HG02852 (cell line): ENCODE measurements at regions not wholly inside any gene's neighbourhood (a gene's known extent, or its start where the extent isn't known, plus 50 kb on each side); places are given as distances from the start of the nearest gene placed in this dataset.

Experiments
- ATAC-seq: cut with Tn5 transposase; IDR thresholded peaks from one replicate; pipeline ENCODE4 v1.9.1; 2021; ENCODE audit warnings: mild to moderate bottlenecking, moderate library complexity; ENCODE audit not compliant: unreplicated experiment

DNA sequence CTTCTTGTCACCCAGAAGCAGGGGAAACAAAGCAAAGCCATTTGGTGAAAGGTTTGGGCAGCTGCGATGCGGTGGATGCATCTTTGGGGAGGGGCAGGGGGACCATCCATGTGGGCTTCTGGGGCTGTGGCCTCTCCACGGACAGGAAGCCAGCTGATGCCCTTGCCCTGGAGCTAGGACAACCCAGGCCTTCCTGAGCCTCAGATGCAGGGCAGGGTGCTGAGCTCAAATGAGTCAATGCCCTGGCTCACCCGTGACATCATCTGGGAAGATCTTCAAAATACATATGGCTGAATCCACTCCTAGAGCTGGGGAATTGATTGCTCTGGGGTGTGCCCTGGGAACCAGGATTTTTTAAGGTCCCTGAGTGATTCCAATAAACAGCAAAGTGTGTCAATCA lies 1418.2 kb downstream of the TBC1D22A start:
- ATAC-seq: no peak

DNA sequence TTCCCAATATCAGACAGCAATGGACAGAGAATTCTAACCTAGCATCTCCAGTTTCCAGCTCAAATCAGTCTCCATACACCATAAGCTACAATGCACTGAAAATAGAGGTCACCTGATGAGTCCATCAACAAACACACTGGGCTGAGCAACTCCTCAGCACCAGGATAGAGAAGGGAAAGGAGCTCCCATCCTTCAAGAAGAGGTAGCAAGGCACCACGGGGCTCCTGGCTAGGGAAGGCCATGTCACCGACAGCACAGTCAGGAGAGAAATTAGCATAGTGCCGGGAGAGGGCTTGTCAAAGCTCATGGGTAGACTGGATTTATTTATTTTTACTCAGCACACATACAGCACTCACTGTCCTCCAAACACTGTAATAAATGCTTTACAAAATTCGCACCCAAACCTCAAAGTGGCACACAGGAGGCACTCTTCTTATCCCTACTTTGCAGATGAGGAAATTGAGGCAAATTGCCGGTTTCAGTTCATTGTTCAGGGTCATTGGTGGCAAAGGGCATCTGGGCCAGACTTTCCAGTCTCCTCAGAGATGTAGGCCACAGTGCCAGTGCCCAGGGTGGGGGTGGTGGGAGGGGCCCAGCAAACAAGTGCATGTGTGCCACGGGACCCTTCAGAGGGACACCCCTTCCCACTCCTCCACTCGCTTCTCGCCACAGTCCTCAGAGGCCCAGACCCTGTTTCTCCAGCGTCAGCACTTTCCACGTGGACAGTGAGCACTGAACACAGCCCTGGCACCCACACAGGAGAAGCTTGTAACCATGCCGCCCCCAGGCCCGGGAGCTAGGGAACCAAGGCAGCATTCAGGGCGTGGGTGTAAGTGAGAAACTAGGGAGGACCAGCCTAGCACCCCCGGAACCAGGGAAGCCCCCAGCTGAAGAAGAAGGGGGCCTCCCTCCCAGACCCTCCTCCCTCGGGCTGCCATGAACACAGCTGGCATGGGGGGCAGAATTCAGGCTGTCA lies 1417.4 kb downstream of the TBC1D22A start:
- no peak for ATAC-seq

DNA sequence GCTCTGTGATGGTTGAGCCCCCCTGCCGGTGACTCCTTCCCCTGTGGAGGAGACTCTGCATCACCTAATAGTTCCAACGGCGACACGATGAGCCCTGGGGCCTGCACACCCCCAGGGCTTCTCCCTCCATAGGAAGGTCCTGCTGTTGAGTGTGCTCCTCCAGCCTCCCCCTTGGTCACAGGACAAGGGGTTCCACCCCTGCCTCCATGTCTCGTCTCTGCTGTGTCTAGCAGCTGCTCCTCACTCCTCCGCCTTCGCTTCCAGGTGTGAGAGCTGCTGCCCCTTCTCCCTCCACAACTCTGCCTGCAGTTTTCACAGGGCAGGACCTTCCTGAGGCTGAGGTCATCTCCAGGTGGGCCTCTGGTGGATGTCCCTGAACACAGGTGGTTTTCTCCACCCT lies 1416.1 kb downstream of the TBC1D22A start:
- no peak for ATAC-seq

DNA sequence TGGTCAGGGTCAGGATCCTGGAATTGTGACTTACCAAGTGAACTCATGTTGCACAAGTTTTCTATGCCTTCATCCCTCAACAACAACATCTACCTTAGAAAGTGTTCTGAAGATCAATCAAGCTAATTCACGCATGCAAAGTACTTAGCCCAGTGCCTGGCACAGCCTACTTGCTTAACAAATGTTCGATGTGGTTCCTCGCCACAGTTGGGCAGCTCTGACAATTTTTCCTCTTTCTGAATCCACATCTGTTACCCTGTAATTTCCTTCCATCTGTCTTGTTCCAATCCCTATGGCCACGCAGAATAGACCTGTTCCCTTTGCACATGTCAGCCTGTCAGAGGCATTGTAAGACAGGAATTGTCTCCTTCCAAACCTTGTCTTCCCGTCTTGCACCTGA lies 1415.2 kb downstream of the TBC1D22A start:
- ATAC-seq: no peak

DNA sequence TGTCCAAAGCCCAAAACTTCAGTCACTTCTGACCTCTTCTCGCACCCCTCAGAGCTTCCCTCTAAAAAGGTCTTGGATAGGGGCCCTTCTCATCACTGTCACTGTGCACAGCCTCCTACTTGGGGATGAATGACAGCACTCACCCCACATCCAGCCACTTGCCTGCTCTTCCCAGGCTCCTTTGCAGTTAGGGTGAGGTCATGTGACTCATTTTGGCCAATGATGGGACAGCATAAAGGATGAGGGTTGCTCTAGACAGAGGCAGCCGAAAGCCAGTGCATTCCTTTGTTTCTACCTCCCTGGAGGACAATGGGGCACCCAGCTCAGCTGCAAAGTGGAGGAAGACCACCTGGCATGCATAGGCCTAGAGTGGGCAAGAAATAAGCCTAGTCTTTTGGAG lies 1413.3 kb downstream of the TBC1D22A start:
- ATAC-seq: no peak

DNA sequence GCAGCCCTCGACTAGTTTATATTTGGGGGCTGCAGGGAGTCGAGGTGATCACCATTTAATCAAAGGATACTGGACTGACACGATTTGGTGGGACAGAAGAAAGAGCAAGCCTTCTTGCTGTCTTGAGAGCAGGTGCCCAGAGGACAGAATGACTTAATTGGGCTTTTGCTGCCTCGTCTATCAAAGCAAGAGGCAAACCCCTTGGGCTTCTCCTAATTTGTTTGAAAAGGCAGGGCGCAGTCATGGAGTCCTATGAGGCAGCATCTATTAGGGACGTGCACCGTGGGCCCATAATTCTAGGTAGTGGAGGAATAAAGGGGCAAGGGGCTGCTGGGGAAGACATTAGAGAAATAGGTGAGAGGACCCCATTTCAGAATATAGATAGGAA lies 1411.3 kb downstream of the TBC1D22A start:
- ATAC-seq: no peak

DNA sequence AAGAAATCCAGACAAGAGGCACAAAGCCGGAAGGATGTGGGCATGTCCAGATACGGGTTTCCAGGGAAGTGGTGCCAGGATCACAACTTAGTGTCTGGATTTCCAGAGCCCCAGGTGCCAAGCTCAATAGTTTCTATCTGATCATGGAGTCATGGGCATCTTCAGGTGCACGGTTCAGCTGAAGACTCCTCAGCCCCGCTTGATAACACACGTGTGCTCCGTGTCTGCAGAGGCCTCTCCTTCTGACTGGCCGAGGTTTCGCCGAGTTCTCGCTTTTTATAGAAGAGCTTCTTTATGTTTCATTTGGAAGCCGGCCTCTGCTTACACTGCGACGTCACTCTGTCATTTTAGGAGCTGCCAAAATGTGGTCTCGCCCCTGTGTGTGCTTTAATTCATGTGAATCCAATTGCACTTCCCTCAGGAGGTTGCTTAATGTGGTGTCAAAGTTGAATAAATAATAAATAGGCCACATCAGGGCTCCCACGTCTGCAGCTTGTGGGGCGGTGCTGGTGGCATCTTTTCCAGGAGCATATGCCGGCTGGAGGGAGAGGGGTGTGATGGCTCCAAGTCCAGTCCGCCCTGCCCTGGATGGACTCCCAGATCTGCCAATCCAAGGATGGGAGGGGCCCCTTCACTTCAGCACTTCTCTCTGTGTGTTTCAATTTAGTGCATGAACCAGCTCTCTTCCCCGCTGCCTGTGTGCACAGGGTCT lies 1410.8 kb downstream of the TBC1D22A start:
- no peak for ATAC-seq

DNA sequence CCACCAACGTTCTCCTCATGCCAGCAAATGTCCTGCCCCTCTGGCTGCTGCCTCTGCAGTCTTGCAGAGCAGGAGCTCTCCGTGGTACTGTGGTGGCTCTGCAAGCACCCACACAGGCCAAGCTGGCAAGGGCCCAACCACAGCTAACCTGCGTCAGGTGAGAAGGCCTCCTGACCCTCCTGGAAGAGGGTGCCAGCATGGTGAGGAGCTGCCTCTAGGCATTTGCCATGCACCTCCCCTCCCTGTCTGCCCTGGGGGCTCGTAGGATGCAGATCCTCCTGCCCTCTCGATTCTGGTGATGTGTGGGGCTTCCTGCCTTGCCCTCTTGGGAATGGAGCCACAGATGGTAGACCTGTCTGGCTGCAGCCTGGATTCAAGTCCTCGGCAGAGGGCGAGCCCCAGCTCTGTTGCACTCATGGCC lies 1408.8 kb downstream of the TBC1D22A start:
- ATAC-seq: no peak

DNA sequence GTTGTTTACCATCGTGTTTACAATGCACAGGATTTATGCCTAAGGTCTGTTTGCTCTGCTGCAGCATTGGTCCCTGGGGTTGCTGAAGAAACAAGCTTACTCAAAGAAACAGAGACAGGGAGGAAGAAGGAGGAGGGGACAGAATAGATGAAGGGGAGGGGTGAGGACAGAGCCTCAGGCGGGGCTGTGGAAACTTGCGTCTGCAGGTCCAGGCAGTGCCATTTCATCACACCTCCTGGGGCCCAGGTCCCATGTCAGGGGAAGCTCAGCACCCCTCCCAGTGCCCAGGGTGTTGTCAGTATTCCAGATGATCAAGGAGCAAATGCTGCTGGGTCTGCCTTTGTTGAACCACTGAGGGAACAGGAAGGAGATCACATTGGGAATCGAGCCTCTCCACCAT lies 1406.8 kb downstream of the TBC1D22A start:
- ATAC-seq: no peak

DNA sequence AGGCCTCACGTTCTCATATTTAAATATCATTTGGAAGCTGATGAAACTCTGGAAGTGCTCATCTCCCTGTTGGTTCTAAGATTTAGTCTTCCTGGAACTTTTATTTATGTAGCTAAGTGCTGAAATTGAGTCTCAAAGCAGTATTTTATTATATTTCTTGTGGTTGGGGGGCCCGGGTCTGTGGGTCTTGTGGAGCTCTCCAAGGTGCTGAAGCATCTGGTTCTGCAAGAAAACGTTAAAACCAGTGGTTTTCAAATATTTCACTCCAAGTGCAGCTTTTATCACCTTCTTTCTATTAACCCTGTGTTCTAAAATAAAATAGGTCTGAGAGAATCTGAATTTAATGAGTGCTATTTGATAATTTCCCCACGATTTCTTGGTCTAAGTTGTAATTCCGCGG lies 1404.8 kb downstream of the TBC1D22A start:
- ATAC-seq: no peak

DNA sequence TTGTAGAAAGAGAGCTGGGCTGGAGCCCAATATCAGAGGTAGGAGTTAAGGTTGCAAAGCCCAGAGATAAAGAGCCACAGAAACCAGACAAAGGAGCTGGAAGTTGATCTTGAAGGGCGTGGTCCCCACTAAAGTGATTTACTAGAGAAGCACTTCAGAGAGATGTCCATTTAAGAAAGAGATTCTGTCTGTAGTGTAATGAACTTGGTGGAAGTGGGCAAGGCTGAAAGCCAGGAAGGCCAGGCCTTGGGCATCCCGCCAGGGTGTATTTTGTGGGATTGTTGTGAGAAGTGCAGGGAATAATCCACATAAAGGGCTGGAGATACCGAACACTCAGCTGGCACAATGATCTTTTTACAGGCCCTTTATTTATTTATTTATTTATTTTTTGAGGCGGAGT lies 1398.8 kb downstream of the TBC1D22A start:
- no peak for ATAC-seq

DNA sequence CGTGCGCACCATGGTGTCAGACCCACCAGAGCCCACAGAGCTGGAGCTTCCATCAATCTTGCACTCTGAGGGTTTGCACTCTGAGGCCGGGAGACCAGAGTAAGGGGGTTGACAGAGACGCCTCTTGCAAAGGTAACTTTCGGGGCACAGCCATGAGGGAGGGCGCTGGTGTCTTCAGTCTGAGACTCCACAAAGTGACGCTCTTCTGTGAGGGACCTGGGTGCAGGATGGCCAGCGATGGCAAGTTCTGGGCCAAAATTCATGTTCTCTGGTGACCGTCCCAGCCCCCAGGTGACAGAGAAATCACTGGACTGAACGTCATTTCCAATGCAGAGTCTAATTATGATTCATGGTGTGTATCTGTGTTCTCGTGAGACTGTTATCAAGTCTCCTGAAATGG lies 1395.2 kb downstream of the TBC1D22A start:
- no peak for ATAC-seq

DNA sequence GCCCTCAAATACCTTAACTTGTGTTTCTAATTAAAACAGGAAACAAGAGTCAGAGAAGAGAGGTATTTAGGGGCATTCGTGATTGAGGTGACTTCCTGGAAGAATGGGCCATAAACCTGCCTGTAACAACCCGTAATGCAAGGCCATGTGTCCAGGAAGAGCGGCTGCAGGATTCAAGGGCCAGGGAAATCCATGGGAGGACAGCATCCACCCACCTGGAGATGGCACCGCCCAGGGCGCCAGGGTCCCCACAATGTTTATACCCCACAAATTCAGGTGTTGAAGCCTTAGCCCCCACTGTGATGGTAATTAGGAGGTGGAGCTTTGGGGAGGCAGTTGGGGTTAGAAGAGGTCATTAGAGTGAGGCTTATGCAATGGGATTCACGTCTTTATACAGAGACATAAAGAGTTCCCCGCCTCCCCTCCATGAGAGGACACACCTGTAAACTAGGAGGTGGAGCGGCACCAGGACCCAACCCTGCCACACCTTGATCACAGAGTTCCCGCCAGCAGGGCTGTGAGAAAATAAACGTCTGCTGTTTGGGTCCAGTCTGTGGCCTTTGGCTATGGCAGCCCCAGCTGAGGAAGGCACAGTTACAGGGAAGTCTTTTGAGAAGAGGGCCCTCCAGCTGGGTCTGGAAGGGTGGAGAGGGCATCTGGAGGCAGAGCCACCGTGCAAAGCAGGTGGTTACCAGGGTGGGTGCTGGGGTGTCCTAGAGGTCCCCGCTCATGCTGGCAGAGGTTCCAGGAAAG lies 1394.3 kb downstream of the TBC1D22A start:
- ATAC-seq: no peak

DNA sequence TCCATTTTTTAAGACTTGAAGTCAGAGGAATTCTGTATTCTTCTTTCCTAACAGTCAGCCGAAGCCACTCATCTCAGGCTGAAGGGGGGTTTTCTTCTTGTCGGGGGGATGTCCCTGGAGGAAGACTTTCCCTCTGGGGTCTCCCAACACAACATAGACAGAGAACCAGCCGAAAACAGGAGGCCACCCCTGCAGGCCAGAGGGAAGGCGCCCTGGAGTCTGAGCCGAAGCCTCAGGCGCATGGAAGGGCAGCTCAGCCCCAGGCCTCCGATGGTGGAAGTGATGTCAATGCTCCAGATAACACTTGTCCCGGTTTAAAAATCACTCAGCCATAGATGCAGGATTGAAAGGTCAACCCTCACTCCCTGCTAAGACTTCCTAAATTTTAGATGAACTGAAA lies 1393.0 kb downstream of the TBC1D22A start:
- ATAC-seq: no peak

DNA sequence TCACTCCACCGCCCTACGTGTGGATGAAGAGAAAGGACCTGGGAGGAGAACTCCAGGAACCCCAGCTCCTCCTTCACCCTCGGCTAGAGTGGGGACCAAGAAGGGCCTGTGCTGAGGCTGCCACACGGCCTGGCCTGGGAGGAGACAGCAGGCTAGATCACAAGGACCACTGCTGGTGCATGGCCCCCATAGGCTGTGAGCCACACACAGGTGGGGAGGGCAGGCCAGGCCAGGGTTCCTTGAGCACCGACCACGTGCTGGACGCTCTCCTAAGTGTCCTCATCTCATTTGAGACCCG lies 1392.4 kb downstream of the TBC1D22A start:
- ATAC-seq: no peak

DNA sequence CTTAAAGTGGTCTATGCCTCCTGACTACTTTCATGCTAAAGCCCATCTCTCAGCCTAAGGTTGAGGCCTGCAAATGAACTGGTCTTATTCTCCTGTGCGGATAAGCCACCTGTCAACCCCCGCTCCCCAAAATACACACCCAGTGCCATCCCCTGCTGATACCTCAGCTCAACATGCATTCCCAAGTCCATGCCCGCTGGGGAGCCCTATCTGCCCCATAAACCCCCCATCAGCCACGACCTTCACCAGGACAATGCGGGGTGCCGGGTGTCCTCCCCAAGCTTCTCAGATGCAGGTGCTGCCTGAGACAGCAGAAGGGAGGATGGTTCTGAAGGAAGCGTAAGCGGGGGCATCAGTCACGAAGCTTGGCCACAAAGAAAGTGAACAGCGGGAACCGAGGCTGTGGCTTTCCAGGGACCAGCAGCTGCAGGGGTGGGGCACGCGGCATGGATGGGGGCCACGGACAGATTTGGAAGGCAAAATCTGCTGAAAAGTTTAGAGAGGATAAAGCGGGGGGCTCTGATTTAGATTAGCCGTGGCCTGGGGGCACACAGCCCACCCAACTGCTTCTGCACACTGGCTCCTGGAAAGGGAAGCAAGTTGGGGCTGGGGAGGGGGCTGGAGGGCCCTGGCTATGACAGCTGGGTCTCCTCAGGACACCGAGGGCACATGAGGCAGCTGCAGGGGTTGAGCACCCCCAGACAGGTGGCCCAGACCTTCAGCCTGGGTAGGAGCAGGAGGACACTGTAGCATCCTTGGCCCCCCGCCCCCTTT lies 1391.9 kb downstream of the TBC1D22A start:
- ATAC-seq: no peak

DNA sequence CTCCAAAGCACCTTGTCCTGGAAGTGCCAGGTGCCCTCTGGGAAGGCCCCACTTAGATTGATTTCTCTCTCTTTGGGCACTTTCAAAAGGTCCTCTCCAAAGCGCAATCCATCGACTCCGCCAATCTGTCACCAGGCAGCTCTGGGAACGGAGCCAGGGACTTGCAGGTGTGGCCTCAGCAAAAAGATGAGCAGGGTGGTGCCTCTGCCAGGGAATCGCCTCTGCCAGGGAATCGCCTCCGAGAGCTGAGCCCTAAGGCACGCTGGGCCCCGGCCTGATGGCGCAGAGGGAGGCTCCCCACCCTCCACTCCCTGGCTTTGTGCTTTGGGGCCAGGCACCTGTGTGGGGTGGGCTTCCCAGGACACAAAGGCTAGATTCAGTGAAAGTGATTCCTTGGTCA lies 1391.3 kb downstream of the TBC1D22A start:
- ATAC-seq: no peak

DNA sequence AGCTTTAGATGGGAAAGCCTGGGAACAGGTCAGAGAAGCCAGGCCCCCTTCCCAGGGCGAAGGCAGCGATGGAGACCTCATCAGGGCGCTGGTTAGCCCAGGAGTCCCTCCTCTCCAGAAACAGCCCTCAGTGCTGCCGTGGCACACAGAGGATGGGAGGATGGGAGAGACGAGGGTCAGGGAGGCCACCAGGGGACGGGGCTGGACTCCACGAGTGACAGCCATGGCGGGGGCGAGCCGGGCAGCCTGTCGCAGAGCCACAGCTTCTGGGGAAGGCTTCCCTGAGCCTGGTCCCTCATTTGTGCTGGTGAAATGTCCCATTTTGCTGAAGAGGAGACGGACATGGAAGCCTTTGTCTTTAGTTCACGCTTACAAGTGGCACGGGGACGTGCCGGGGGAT lies 1390.5 kb downstream of the TBC1D22A start:
- no peak for ATAC-seq

DNA sequence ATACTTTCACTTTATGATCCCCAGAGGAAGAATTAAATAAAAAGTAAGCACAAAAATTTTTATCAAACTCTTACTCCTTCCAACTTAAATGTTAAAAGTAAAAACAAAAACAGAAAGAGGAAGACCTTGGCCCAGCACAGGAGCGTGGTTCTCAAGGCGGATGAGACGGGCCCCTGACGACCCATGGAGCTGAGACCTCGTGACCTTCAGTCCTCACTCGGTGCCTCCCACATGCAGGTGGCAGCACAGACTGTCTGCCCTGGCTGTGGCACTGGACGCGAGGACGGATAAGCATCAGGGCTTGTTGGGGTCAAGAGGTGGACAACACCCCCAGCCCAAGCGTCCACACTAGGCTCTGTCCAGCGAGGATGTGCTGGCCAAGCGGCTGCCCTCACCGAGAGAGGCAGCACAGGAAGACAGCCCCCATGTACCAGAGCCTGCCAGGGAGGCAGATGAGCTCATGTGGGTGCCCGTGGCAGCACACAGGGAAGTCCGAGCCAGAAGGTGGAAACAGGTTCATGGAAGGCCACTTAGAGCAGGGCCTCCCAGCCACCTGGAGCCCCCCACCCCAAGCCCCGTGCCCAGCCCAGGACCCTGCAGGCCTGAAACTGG lies 1389.8 kb downstream of the TBC1D22A start:
- no peak for ATAC-seq

DNA sequence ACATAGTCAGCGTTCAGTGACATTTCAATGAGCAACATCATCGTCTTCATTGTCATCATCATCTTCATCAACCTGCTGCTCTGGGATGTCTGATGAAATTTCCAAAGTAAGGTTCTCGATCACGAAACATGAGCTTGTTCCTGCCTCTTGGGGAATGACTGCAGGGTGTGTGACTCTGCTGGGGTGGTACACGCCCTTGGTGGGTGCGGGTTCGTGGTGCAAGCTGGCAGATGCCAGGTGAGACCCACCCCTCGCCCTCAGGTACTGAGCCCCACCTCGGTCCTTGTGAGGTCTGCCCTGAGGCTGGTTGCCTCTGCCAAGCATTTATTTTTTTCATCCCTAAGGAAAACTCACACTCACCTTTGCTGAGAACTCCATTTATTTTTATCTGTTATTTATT lies 1389.2 kb downstream of the TBC1D22A start:
- no peak for ATAC-seq

DNA sequence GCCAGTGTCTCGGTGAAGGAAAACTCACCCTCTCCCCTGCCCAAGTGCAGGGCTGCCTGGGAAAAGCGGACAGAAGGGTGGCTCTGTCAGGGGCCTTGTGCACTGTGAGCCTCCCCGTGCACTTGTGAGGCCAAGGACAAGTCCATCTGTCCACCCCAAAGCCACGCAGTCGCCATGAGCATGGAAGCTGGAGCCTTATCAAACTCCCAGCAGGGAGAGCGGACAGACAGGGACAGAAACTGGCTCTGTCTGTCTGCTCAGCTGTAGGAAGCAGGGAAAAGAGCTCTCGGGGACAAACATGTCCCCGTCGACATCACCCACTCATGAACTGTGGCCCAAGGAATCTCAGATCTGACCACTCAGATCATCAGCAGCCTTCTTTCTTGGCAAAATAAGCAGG lies 1385.4 kb downstream of the TBC1D22A start:
- ATAC-seq: no peak
